GM23338 (cell line): ENCODE measurements at regions not wholly inside any gene's neighbourhood (a gene's known extent, or its start where the extent isn't known, plus 50 kb on each side); places are given as distances from the start of the nearest gene placed in this dataset.
A peak's percentile ranks its signal among the peaks of the same experiment; 100 is the strongest.

ENCODE experiments used
- ATAC-seq: fragments of 200-7000 bp; cut with Tn5 transposase; 3 replicates; pipeline ENCODE4 v1.9.1; 2020
- DNase-seq: peaks from one replicate; pipeline ENCODE4 v3.0.0-alpha.2; 2015; ENCODE audit warnings: low spot score
- H2AFZ ChIP-seq: fragments of 200-600 bp; sonication (generic); 2 replicates; pipeline ENCODE4 v1.8.0; 2016; ENCODE audit warnings: antibody characterized with exemption, mild to moderate bottlenecking, moderate library complexity
- H3F3A ChIP-seq: fragments of 200-600 bp; sonication (generic); replicated peaks from 2 replicates; pipeline ENCODE4 v1.8.0; 2017; ENCODE audit warnings: antibody characterized with exemption, mixed run types, low read depth
- H3K27ac ChIP-seq: fragments of 200-600 bp; sonication (generic); 2 replicates; pipeline ENCODE4 v1.6.1; 2016; ENCODE audit warnings: low read depth
- H3K27me3 ChIP-seq: fragments of 200-600 bp; sonication (generic); 2 replicates; pipeline ENCODE4 v1.8.0; 2016; ENCODE audit warnings: mild to moderate bottlenecking, mixed run types, moderate library complexity; ENCODE audit not compliant: insufficient read depth
- H3K36me3 ChIP-seq: fragments of 200-600 bp; sonication (generic); 2 replicates; pipeline ENCODE4 v1.8.0; 2016; ENCODE audit warnings: mild to moderate bottlenecking; ENCODE audit not compliant: insufficient read depth
- H3K4me1 ChIP-seq: fragments of 200-600 bp; sonication (generic); 2 replicates; pipeline ENCODE4 v1.8.0; 2016; ENCODE audit warnings: mild to moderate bottlenecking, moderate library complexity; ENCODE audit not compliant: insufficient read depth
- H3K4me2 ChIP-seq: fragments of 200-600 bp; sonication (generic); 2 replicates; pipeline ENCODE4 v1.7.1; 2017; ENCODE audit warnings: mixed run types
- H3K4me3 ChIP-seq: fragments of 200-600 bp; sonication (generic); 2 replicates; pipeline ENCODE4 v1.6.1; 2016; ENCODE audit warnings: mixed run types
- H3K79me2 ChIP-seq: fragments of 200-600 bp; sonication (generic); replicated peaks from 2 replicates; pipeline ENCODE4 v1.8.0; 2017; ENCODE audit warnings: mild to moderate bottlenecking; ENCODE audit not compliant: insufficient read depth
- H3K9me2 ChIP-seq: fragments of 200-600 bp; sonication (generic); 2 replicates; pipeline ENCODE4 v1.8.0; 2017; ENCODE audit not compliant: insufficient read depth
- H4K20me1 ChIP-seq: fragments of 200-600 bp; sonication (generic); replicated peaks from 2 replicates; pipeline ENCODE4 v1.8.0; 2017; ENCODE audit warnings: mild to moderate bottlenecking; ENCODE audit not compliant: insufficient read depth
- H3K27ac Mint-ChIP-seq: 2 replicates; pipeline ENCODE4 v1.8.0; 2020; ENCODE audit warnings: inconsistent platforms, mild to moderate bottlenecking, moderate library complexity, mixed read lengths
- H3K27me3 Mint-ChIP-seq: 3 replicates; pipeline ENCODE4 v1.8.0; 2022; ENCODE audit warnings: low read depth, mild to moderate bottlenecking, moderate library complexity, mixed read lengths, inconsistent platforms; ENCODE audit not compliant: insufficient read depth, poor library complexity
- H3K36me3 Mint-ChIP-seq: 3 replicates; pipeline ENCODE4 v1.8.0; 2021; ENCODE audit warnings: low read depth, mild to moderate bottlenecking, inconsistent platforms, moderate library complexity, mixed read lengths
- H3K4me1 Mint-ChIP-seq: 3 replicates; pipeline ENCODE4 v1.8.0; 2020; ENCODE audit warnings: mild to moderate bottlenecking, inconsistent platforms, mixed read lengths
- H3K4me3 Mint-ChIP-seq: 3 replicates; pipeline ENCODE4 v1.8.0; 2021; ENCODE audit warnings: moderate library complexity, mild to moderate bottlenecking, inconsistent platforms, mixed read lengths
- H3K9me3 Mint-ChIP-seq: 3 replicates; pipeline ENCODE4 v1.8.0; 2020; ENCODE audit warnings: moderate library complexity, mild to moderate bottlenecking, inconsistent platforms, mixed read lengths
- CREB1 ChIP-seq: fragments of 250-450 bp; sonication (Bioruptor Pico); IDR thresholded peaks from 2 replicates; pipeline ENCODE4 v1.5.0; 2020; ENCODE audit warnings: low read depth, mild to moderate bottlenecking, moderate library complexity
- CTCF ChIP-seq, 2 experiments: fragments of 200-600 bp in 1 of 2; sonication (generic) in 1 of 2; conservative IDR thresholded peaks; 2 replicates each; pipeline versions ENCODE4 v1.5.1 to v1.6.1; 2016 to 2017; ENCODE audit warnings: antibody characterized with exemption in 2 of 2, low read depth in 2 of 2, mild to moderate bottlenecking in 2 of 2, moderate library complexity in 1 of 2
- EZH2phosphoT487 ChIP-seq: fragments of 200-600 bp; sonication (generic); IDR thresholded peaks from one replicate; pipeline ENCODE4 v1.8.1; 2018; ENCODE audit warnings: antibody characterized with exemption; ENCODE audit not compliant: unreplicated experiment
- JUNB ChIP-seq: IDR thresholded peaks from one replicate; pipeline ENCODE4 v1.6.1; 2016; ENCODE audit warnings: antibody characterized with exemption; ENCODE audit not compliant: unreplicated experiment
- ZNF114 ChIP-seq: fragments of 250-450 bp; sonication (Bioruptor Pico); IDR thresholded peaks from 2 replicates; pipeline ENCODE4 v1.5.0; 2020; ENCODE audit warnings: mild to moderate bottlenecking, moderate library complexity
- ZNF331 ChIP-seq: fragments of 250-450 bp; sonication (Bioruptor Pico); IDR thresholded peaks from 2 replicates; pipeline ENCODE4 v1.5.0; 2020; ENCODE audit warnings: low read depth, mild to moderate bottlenecking, moderate library complexity
- ZNF462 ChIP-seq: fragments of 250-450 bp; sonication (Bioruptor Pico); IDR thresholded peaks from 2 replicates; pipeline ENCODE4 v1.5.0; 2020; ENCODE audit warnings: mild to moderate bottlenecking, moderate library complexity
- TF ChIP-seq, protein P1 (sequence below): IDR thresholded peaks from 2 replicates; pipeline ENCODE4 v1.6.1; 2016; ENCODE audit warnings: antibody characterized with exemption

- TF ChIP-seq CREB1 (CRISPR knock-in tag): no peak
- no peak for TF ChIP-seq ZNF331
- TF ChIP-seq ZNF114: no peak
Observed at GRCh38 chr20:4585758-4586157, 100.5 kb upstream of the PRNP start (continued).

GRCh38 chr20:4585104-4585753, 101.0 kb upstream of the PRNP start:
- no peak for TF ChIP-seq EZH2phosphoT487
- TF ChIP-seq, protein P1, sequence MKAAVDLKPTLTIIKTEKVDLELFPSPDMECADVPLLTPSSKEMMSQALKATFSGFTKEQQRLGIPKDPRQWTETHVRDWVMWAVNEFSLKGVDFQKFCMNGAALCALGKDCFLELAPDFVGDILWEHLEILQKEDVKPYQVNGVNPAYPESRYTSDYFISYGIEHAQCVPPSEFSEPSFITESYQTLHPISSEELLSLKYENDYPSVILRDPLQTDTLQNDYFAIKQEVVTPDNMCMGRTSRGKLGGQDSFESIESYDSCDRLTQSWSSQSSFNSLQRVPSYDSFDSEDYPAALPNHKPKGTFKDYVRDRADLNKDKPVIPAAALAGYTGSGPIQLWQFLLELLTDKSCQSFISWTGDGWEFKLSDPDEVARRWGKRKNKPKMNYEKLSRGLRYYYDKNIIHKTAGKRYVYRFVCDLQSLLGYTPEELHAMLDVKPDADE: no peak
- no peak for TF ChIP-seq ZNF114
- no peak for TF ChIP-seq CREB1 (CRISPR knock-in tag)
- no peak for TF ChIP-seq JUNB
- no peak for TF ChIP-seq ZNF331
- DNase-seq (peak; percentile 12), ATAC-seq (no peak)
- H3K36me3 Mint-ChIP-seq: no peaks in the 10 kb centered on the region
- H3K36me3 ChIP-seq: no peaks in the 10 kb centered on the region
- no peak overlapping the region for H3K27ac ChIP-seq
- H3K9me3 Mint-ChIP-seq: no peaks in the 10 kb centered on the region
- H3K4me1 Mint-ChIP-seq: peaks cover 11% of the 10 kb centered on the region
- peaks cover 17% of the 10 kb centered on the region for H3K27me3 ChIP-seq
- no peaks in the 10 kb centered on the region for H4K20me1 ChIP-seq
- peaks cover 8% of the 10 kb centered on the region; the same call in 1 of the 2 replicates for H3K9me2 ChIP-seq
- H3K4me3 ChIP-seq: no peak overlapping the region
- no peak overlapping the region for H3K4me2 ChIP-seq
- peaks cover 6% of the 10 kb centered on the region for H3K27me3 Mint-ChIP-seq
- H2AFZ ChIP-seq: no peak overlapping the region
- H3K79me2 ChIP-seq: no peaks in the 10 kb centered on the region
- no peaks in the 10 kb centered on the region for H3F3A ChIP-seq
- H3K4me1 ChIP-seq: peaks cover 9% of the 10 kb centered on the region
- no peak overlapping the region for H3K27ac Mint-ChIP-seq
- no peak overlapping the region for H3K4me3 Mint-ChIP-seq

DNA sequence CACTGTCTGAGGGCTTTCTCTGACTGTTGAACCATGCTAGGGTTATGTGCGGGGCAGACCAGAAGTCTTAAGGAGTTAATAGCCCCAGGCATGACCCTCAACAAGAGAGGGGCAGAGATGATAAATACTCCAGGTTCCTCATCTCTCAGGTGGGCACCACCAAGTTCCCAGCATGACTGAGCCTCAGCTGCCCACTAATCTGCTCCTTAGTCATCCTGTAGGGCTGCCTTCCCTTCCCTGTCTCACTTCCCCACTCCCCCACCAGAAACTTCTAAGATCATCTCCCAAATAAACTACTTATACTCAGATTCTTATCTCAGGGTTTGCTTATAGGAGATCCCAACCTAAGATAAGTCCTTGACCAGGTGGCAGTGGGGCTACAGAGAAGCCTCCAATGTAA, 101.7 kb upstream of the PRNP start:
- no peaks in the 10 kb centered on the region for H4K20me1 ChIP-seq
- H3K4me1 ChIP-seq: peaks cover 9% of the 10 kb centered on the region
- Mint-ChIP-seq H3K9me3 (no peaks in the 10 kb centered on the region), H3K4me3 (no peak overlapping the region), H3K4me1 (peaks cover 11% of the 10 kb centered on the region), H3K27me3 (peaks cover 6% of the 10 kb centered on the region), H3K36me3 (no peaks in the 10 kb centered on the region), H3K27ac (no peak overlapping the region)
- no peak overlapping the region for H3K4me2 ChIP-seq
- no peak overlapping the region for H3K27ac ChIP-seq
- H3F3A ChIP-seq: no peaks in the 10 kb centered on the region
- ATAC-seq (no peak), DNase-seq (no peak)
- peaks cover 17% of the 10 kb centered on the region for H3K27me3 ChIP-seq
- H3K4me3 ChIP-seq: no peak overlapping the region
- H2AFZ ChIP-seq: no peak overlapping the region
- no peaks in the 10 kb centered on the region for H3K36me3 ChIP-seq
- H3K9me2 ChIP-seq: peaks cover 8% of the 10 kb centered on the region; the same call in 1 of the 2 replicates
- H3K79me2 ChIP-seq: no peaks in the 10 kb centered on the region
- TF ChIP-seq CTCF (conservative IDR thresholded peaks at IDR 0.05; ENCODE audit: low read depth in 2 of 2): no peak
- no peak for TF ChIP-seq ZNF462 (CRISPR knock-in tag)
- no peak for TF ChIP-seq ZNF331
